Esophagus muscularis mucosa (tissue), 4 donors: ENCODE measurements at regions not wholly inside any gene's neighbourhood (a gene's known extent, or its start where the extent isn't known, plus 50 kb on each side); places are given as distances from the start of the nearest gene placed in this dataset.
A peak's percentile ranks its signal among the peaks of the same experiment; 100 is the strongest.

ENCODE experiments used
- DNase-seq: peaks from one replicate; pipeline ENCODE4 v3.0.0-alpha.2; 2017; ENCODE audit errors: extremely low spot score
- H3K27ac ChIP-seq, 4 donors: fragments of 200-600 bp; sonication (generic); replicated peaks in 1 of 4; 1 replicate in 3 of 4; 2 replicates in 1 of 4; pipeline ENCODE4 v1.5.1; 2016 to 2019; ENCODE audit warnings: mild to moderate bottlenecking in 1 of 4
- H3K27me3 ChIP-seq, 4 donors: fragments of 200-600 bp; sonication (generic); one replicate each; pipeline versions ENCODE4 v1.5.1 to v1.6.0; 2016 to 2019
- H3K36me3 ChIP-seq, 4 donors: fragments of 200-600 bp; sonication (generic); one replicate each; pipeline ENCODE4 v1.5.1; 2016 to 2019
- H3K4me1 ChIP-seq, 4 donors: fragments of 200-600 bp; sonication (generic); one replicate each; pipeline ENCODE4 v1.5.1; 2016 to 2019
- H3K4me3 ChIP-seq, 4 donors: fragments of 200-600 bp; sonication (generic); 1 replicate in 2 of 4; 2 replicates in 2 of 4; pipeline ENCODE4 v1.5.1; 2016 to 2019; ENCODE audit warnings: mild to moderate bottlenecking in 4 of 4, moderate library complexity in 1 of 4
- H3K9me3 ChIP-seq, 4 donors: fragments of 200-600 bp; sonication (generic); 1 replicate in 3 of 4; 2 replicates in 1 of 4; pipeline ENCODE4 v1.5.1; 2016 to 2019
- EP300 ChIP-seq: sonication (generic); formaldehyde crosslinking; IDR thresholded peaks from one replicate; pipeline ENCODE4 v1.6.1; 2017; ENCODE audit warnings: antibody characterized with exemption
- POLR2A ChIP-seq: fragments of 450-650 bp; IDR thresholded peaks from one replicate; pipeline ENCODE4 v1.6.1; 2017; ENCODE audit warnings: antibody characterized with exemption, moderate library complexity, mild to moderate bottlenecking, low read depth
- POLR2AphosphoS5 ChIP-seq, 2 donors: sonication (generic); formaldehyde crosslinking; IDR thresholded peaks; one replicate each; pipeline ENCODE4 v1.6.1; 2017; ENCODE audit warnings: antibody characterized with exemption in 2 of 2
- WGBS: methylation state at CpG from one replicate; pipeline ENCODE4 v1.1.5; 2018; 5-methylcytosine and 5-hydroxymethylcytosine counted together
- intact Hi-C: fragments of 100-400 bp; cut with DNase I; formaldehyde crosslinking; loops from one replicate; pipeline ENCODE4 v1.15.1; 2023
- TF ChIP-seq, protein P1 (sequence below), 3 experiments: fragments of 200-600 bp in 2 of 3; fragments of 450-650 bp in 1 of 3; sonication (generic) in 2 of 3; IDR thresholded peaks; one replicate each; pipeline ENCODE4 v1.5.1; 2017 to 2019; ENCODE audit warnings: antibody characterized with exemption in 3 of 3, mild to moderate bottlenecking in 2 of 3, moderate library complexity in 1 of 3

GRCh38 chr21:28779914-28780313, 212.8 kb downstream of the LTN1 start:
- DNase-seq = no peak
- TF ChIP-seq POLR2A (no peak), POLR2AphosphoS5 (IDR thresholded peaks at IDR 0.05) (no peak)
- TF ChIP-seq, protein P1, sequence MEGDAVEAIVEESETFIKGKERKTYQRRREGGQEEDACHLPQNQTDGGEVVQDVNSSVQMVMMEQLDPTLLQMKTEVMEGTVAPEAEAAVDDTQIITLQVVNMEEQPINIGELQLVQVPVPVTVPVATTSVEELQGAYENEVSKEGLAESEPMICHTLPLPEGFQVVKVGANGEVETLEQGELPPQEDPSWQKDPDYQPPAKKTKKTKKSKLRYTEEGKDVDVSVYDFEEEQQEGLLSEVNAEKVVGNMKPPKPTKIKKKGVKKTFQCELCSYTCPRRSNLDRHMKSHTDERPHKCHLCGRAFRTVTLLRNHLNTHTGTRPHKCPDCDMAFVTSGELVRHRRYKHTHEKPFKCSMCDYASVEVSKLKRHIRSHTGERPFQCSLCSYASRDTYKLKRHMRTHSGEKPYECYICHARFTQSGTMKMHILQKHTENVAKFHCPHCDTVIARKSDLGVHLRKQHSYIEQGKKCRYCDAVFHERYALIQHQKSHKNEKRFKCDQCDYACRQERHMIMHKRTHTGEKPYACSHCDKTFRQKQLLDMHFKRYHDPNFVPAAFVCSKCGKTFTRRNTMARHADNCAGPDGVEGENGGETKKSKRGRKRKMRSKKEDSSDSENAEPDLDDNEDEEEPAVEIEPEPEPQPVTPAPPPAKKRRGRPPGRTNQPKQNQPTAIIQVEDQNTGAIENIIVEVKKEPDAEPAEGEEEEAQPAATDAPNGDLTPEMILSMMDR (IDR thresholded peaks at IDR 0.05) = no peak
- no peak overlapping the region for H3K27ac ChIP-seq
- H3K4me1 ChIP-seq = peaks cover 0 to 10% (median 1%) of the 10 kb centered on the region in 4 donors
- intact Hi-C loops = no loop called here
- no peaks in the 10 kb centered on the region for H3K9me3 ChIP-seq
- no peaks in the 10 kb centered on the region for H3K36me3 ChIP-seq
- no peaks in the 10 kb centered on the region for H3K27me3 ChIP-seq
- H3K4me3 ChIP-seq = no peak overlapping the region

GRCh38 chr21:28776251-28776650, 216.4 kb downstream of the LTN1 start:
- H3K27me3 ChIP-seq = no peaks in the 10 kb centered on the region
- H3K27ac ChIP-seq = peak overlapping the region in 2 of 4 donors; percentile 24 to 86
- DNase-seq = no peak
- no peaks in the 10 kb centered on the region for H3K36me3 ChIP-seq
- peaks cover 0 to 42% (median 29%) of the 10 kb centered on the region in 4 donors for H3K4me1 ChIP-seq
- intact Hi-C loops = no loop called here
- no peak overlapping the region for H3K4me3 ChIP-seq
- no peaks in the 10 kb centered on the region for H3K9me3 ChIP-seq
- TF ChIP-seq POLR2A (no peak), EP300 (no peak), POLR2AphosphoS5 (IDR thresholded peaks at IDR 0.05) (no peak)
- TF ChIP-seq, protein P1 (IDR thresholded peaks at IDR 0.05) = no peak
- WGBS = 91% methylated on average over 2 of the region's 2 CpGs

- 55% methylated on average over 2 of the region's 2 CpGs for WGBS
- H3K27me3 ChIP-seq = no peaks in the 10 kb centered on the region
- no peak overlapping the region for H3K4me3 ChIP-seq
- DNase-seq = no peak
- H3K27ac ChIP-seq = peak overlapping the region in 3 of 4 donors; percentile 25 to 86 (median 84)
- TF ChIP-seq, protein P1 (IDR thresholded peaks at IDR 0.05) = no peak
- TF ChIP-seq POLR2A (no peak), POLR2AphosphoS5 (IDR thresholded peaks at IDR 0.05) (no peak), EP300 (no peak)
- peaks cover 0 to 54% (median 38%) of the 10 kb centered on the region in 4 donors for H3K4me1 ChIP-seq
- H3K36me3 ChIP-seq = no peaks in the 10 kb centered on the region
- intact Hi-C loops = no loop called here
- H3K9me3 ChIP-seq = no peaks in the 10 kb centered on the region
Observed at GRCh38 chr21:28775071-28775470, 217.6 kb downstream of the LTN1 start.

DNA sequence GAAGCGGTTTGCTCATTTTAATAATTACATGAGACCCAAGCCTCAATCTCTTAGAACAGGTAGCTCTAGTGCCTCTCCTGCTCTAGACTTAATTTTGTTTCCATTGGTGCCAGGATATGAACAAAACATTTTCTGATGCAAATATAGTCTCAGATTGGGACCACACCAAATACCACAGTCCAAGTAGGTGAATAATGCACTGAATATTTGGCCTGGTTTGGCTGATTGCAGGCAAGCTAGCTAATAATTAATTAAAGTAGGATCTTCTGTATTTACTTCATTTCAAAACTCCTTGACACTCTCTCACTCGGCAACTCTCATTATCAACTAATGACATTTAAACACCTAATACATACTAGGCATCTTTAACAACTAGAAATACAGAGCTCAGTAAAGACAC, 219.6 kb downstream of the LTN1 start:
- TF ChIP-seq POLR2AphosphoS5 (IDR thresholded peaks at IDR 0.05) = no peak
- Histone ChIP-seq H3K27ac (peak overlapping the region; percentile 78 to 86 (median 84)), H3K36me3 (no peaks in the 10 kb centered on the region), H3K4me3 (no peak overlapping the region), H3K4me1 (peaks cover 4 to 72% (median 53%) of the 10 kb centered on the region in 4 donors), H3K9me3 (no peaks in the 10 kb centered on the region), H3K27me3 (no peaks in the 10 kb centered on the region)
- intact Hi-C loops = no loop called here
- no peak for DNase-seq
- 74% methylated on average over 2 of the region's 2 CpGs for WGBS

DNA sequence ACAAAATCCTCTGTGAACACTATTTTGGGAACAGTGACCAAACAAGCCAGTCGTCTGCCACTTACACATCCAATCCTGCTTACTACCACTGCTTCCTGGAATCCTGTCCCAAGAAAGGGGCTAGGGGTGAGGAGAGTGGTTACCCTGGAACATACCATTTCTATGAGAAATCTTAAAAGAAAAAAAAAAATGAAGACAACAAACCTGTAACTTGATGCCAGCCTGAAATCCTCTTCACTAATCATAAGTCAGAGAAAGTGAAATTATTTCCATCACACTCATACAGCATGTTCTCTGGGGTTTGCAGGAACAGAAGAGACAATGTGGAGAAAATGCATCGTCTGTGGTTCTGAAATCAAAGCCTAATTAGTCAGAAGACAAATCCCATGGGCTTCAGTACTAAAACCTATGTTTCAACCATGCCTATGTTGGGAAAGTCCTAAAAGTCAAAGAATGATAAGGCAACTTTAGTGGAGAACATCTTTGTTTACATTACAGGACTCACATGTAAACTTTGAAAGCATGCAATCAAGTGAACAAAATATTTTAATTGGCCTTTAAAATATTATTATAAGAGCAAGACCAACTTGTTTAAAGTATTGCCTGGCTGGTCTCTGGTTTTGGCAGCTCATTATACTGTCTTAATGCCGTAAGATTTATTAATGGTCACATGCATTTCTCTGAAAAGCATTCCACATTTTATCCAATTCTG, 220.7 kb downstream of the LTN1 start:
- no peak for DNase-seq
- H3K27ac ChIP-seq = peak overlapping the region; percentile 78 to 86 (median 84)
- H3K36me3 ChIP-seq = no peaks in the 10 kb centered on the region
- peaks cover 4 to 73% (median 55%) of the 10 kb centered on the region in 4 donors for H3K4me1 ChIP-seq
- no peaks in the 10 kb centered on the region for H3K27me3 ChIP-seq
- intact Hi-C loops = no loop called here
- H3K4me3 ChIP-seq = peak overlapping the region; percentile 27 to 51 (median 40)
- TF ChIP-seq EP300 = peak; percentile 66
- TF ChIP-seq, protein P1 (IDR thresholded peaks at IDR 0.05) = no peak
- TF ChIP-seq POLR2AphosphoS5 (IDR thresholded peaks at IDR 0.05) = peak in 1 of 2 donors; percentile 74
- H3K9me3 ChIP-seq = no peaks in the 10 kb centered on the region
- WGBS = 43% methylated on average over 3 of the region's 3 CpGs
